ENCODE measurements at regions not wholly inside any gene's neighbourhood (a gene's known extent, or its start where the extent isn't known, plus 50 kb on each side); places are given as distances from the start of the nearest gene placed in this dataset.

DNA sequence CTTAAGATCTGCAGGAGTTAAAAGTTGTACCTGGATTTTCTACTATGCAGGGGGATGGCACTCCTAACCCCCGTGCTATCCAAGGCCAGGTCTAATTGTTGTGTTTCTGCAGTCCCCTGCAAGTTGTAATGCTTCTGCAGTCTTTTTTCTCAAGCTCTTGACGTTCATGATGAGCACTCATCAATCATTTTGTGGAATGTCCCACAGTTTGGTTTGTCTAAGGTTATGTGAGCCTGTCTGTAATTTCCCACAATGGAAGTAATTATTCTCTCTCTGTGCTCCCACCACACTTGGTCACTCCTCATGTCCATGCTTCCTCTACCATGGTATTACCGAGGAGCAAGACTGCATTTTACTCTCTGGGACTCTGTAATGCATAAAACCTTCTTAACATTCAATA, 107.6 kb upstream of the SSTR4 start:
- no peak for TF ChIP-seq EZH2 (IDR thresholded peaks at IDR 0.05; ENCODE audit: low read length, missing control alignments)
- TF ChIP-seq, protein P1, sequence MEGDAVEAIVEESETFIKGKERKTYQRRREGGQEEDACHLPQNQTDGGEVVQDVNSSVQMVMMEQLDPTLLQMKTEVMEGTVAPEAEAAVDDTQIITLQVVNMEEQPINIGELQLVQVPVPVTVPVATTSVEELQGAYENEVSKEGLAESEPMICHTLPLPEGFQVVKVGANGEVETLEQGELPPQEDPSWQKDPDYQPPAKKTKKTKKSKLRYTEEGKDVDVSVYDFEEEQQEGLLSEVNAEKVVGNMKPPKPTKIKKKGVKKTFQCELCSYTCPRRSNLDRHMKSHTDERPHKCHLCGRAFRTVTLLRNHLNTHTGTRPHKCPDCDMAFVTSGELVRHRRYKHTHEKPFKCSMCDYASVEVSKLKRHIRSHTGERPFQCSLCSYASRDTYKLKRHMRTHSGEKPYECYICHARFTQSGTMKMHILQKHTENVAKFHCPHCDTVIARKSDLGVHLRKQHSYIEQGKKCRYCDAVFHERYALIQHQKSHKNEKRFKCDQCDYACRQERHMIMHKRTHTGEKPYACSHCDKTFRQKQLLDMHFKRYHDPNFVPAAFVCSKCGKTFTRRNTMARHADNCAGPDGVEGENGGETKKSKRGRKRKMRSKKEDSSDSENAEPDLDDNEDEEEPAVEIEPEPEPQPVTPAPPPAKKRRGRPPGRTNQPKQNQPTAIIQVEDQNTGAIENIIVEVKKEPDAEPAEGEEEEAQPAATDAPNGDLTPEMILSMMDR (conservative IDR thresholded peaks at IDR 0.05 in 1 of 2, IDR thresholded peaks at IDR 0.05 in 1 of 2; ENCODE audit: low read depth in 1 of 2, low read length in 2 of 2): no peak
